HUES64 (cell line): ENCODE measurements at regions not wholly inside any gene's neighbourhood (a gene's known extent, or its start where the extent isn't known, plus 50 kb on each side); places are given as distances from the start of the nearest gene placed in this dataset.

Source experiments
- H3K27ac ChIP-seq: 2 replicates; pipeline ENCODE4 v1.7.0; 2013; ENCODE audit warnings: low read depth, low read length, inconsistent platforms
- H3K27me3 ChIP-seq: 2 replicates; pipeline ENCODE4 v1.6.1; 2013; ENCODE audit warnings: mild to moderate bottlenecking, low read length; ENCODE audit not compliant: insufficient read depth
- H3K36me3 ChIP-seq: 2 replicates; pipeline ENCODE4 v1.6.1; 2013; ENCODE audit warnings: mild to moderate bottlenecking, low read length; ENCODE audit not compliant: insufficient read depth
- H3K4me1 ChIP-seq: 2 replicates; pipeline ENCODE4 v1.6.1; 2013; ENCODE audit warnings: mild to moderate bottlenecking, low read length, moderate library complexity; ENCODE audit not compliant: insufficient read depth
- H3K4me3 ChIP-seq: 2 replicates; pipeline ENCODE4 v1.5.1; 2013; ENCODE audit warnings: mild to moderate bottlenecking, low read length, moderate library complexity
- H3K9ac ChIP-seq: 2 replicates; pipeline ENCODE4 v1.6.1; 2013; ENCODE audit warnings: mild to moderate bottlenecking, low read depth, low read length
- H3K9me3 ChIP-seq: 2 replicates; pipeline ENCODE4 v1.6.1; 2013; ENCODE audit warnings: low read depth, low read length; ENCODE audit not compliant: insufficient read depth
- WGBS: fragments of 150-250, 120-280 bp; methylation state at CpG from one replicate; pipeline ENCODE4 v1.1.7; 2013; ENCODE audit warnings: missing lambda C conversion rate; 5-methylcytosine and 5-hydroxymethylcytosine counted together

- H3K9ac ChIP-seq: no peak overlapping the region
- 93% methylated on average over 4 of the region's 6 CpGs for WGBS
- no peaks in the 10 kb centered on the region for H3K9me3 ChIP-seq
- H3K27me3 ChIP-seq: no peaks in the 10 kb centered on the region
- H3K27ac ChIP-seq: no peak overlapping the region
- H3K36me3 ChIP-seq: no peaks in the 10 kb centered on the region
- no peaks in the 10 kb centered on the region for H3K4me1 ChIP-seq
- no peak overlapping the region for H3K4me3 ChIP-seq
Measured at GRCh38 chr6:137737836-137738596, 129.0 kb upstream of the TNFAIP3 start.

GRCh38 chr6:137738931-137739504 is 128.0 kb upstream of the TNFAIP3 start:
- H3K27ac ChIP-seq: no peak overlapping the region
- no peaks in the 10 kb centered on the region for H3K27me3 ChIP-seq
- 89% methylated on average over 3 of the region's 4 CpGs for WGBS
- H3K36me3 ChIP-seq: no peaks in the 10 kb centered on the region
- no peak overlapping the region for H3K4me3 ChIP-seq
- no peak overlapping the region for H3K9ac ChIP-seq
- H3K9me3 ChIP-seq: no peaks in the 10 kb centered on the region
- no peaks in the 10 kb centered on the region for H3K4me1 ChIP-seq

GRCh38 chr6:137739544-137739943 is 127.5 kb upstream of the TNFAIP3 start:
- Histone ChIP-seq H3K36me3 (no peaks in the 10 kb centered on the region), H3K9ac (no peak overlapping the region), H3K4me1 (no peaks in the 10 kb centered on the region), H3K4me3 (no peak overlapping the region), H3K27ac (no peak overlapping the region), H3K9me3 (no peaks in the 10 kb centered on the region), H3K27me3 (no peaks in the 10 kb centered on the region)
- WGBS: 94% methylated on average over 5 of the region's 5 CpGs

GRCh38 chr6:137740091-137740755 is 126.8 kb upstream of the TNFAIP3 start:
- no peak overlapping the region for H3K9ac ChIP-seq
- no peaks in the 10 kb centered on the region for H3K9me3 ChIP-seq
- H3K36me3 ChIP-seq: no peaks in the 10 kb centered on the region
- H3K4me1 ChIP-seq: no peaks in the 10 kb centered on the region
- no peak overlapping the region for H3K27ac ChIP-seq
- no peaks in the 10 kb centered on the region for H3K27me3 ChIP-seq
- H3K4me3 ChIP-seq: no peak overlapping the region
- 95% methylated on average over 7 of the region's 7 CpGs for WGBS

- H3K27ac ChIP-seq: no peak overlapping the region
- H3K9me3 ChIP-seq: no peaks in the 10 kb centered on the region
- H3K4me1 ChIP-seq: no peaks in the 10 kb centered on the region
- H3K36me3 ChIP-seq: no peaks in the 10 kb centered on the region
- WGBS: 75% methylated on average over 10 of the region's 10 CpGs
- no peak overlapping the region for H3K4me3 ChIP-seq
- H3K9ac ChIP-seq: no peak overlapping the region
- no peaks in the 10 kb centered on the region for H3K27me3 ChIP-seq
Measured at GRCh38 chr6:137740967-137741761, 125.9 kb upstream of the TNFAIP3 start.

GRCh38 chr6:137743493-137743892 is 123.6 kb upstream of the TNFAIP3 start:
- H3K27ac ChIP-seq: no peak overlapping the region
- WGBS: 92% methylated on average over 4 of the region's 4 CpGs
- no peaks in the 10 kb centered on the region for H3K9me3 ChIP-seq
- H3K27me3 ChIP-seq: no peaks in the 10 kb centered on the region
- H3K4me1 ChIP-seq: no peaks in the 10 kb centered on the region
- H3K36me3 ChIP-seq: no peaks in the 10 kb centered on the region
- no peak overlapping the region for H3K4me3 ChIP-seq
- no peak overlapping the region for H3K9ac ChIP-seq

GRCh38 chr6:137744877-137745276 is 122.2 kb upstream of the TNFAIP3 start:
- Histone ChIP-seq H3K4me1 (no peaks in the 10 kb centered on the region), H3K27me3 (no peaks in the 10 kb centered on the region), H3K9ac (no peak overlapping the region), H3K4me3 (no peak overlapping the region), H3K36me3 (no peaks in the 10 kb centered on the region), H3K27ac (no peak overlapping the region), H3K9me3 (no peaks in the 10 kb centered on the region)
- WGBS: 93% methylated on average over 3 of the region's 3 CpGs

GRCh38 chr6:137745321-137745720 is 121.7 kb upstream of the TNFAIP3 start:
- Histone ChIP-seq H3K27ac (no peak overlapping the region), H3K9me3 (no peaks in the 10 kb centered on the region), H3K36me3 (no peaks in the 10 kb centered on the region), H3K9ac (no peak overlapping the region), H3K27me3 (no peaks in the 10 kb centered on the region), H3K4me3 (no peak overlapping the region), H3K4me1 (no peaks in the 10 kb centered on the region)
- WGBS: 60% methylated on average over 1 of the region's 1 CpG

GRCh38 chr6:137746264-137746663 is 120.8 kb upstream of the TNFAIP3 start:
- Histone ChIP-seq H3K9ac (no peak overlapping the region), H3K4me3 (no peak overlapping the region), H3K36me3 (no peaks in the 10 kb centered on the region), H3K27ac (no peak overlapping the region), H3K9me3 (no peaks in the 10 kb centered on the region), H3K4me1 (no peaks in the 10 kb centered on the region), H3K27me3 (no peaks in the 10 kb centered on the region)
- WGBS: 100% methylated on average over 2 of the region's 2 CpGs

GRCh38 chr6:137749696-137750211 is 117.3 kb upstream of the TNFAIP3 start:
- H3K4me3 ChIP-seq: no peak overlapping the region
- no peaks in the 10 kb centered on the region for H3K9me3 ChIP-seq
- no peaks in the 10 kb centered on the region for H3K27me3 ChIP-seq
- H3K27ac ChIP-seq: no peak overlapping the region
- H3K4me1 ChIP-seq: no peaks in the 10 kb centered on the region
- WGBS: 84% methylated on average over 8 of the region's 8 CpGs
- H3K36me3 ChIP-seq: no peaks in the 10 kb centered on the region
- no peak overlapping the region for H3K9ac ChIP-seq

GRCh38 chr6:137750297-137750696 is 116.8 kb upstream of the TNFAIP3 start:
- H3K4me1 ChIP-seq: no peaks in the 10 kb centered on the region
- H3K9ac ChIP-seq: no peak overlapping the region
- no peaks in the 10 kb centered on the region for H3K9me3 ChIP-seq
- 95% methylated on average over 5 of the region's 5 CpGs for WGBS
- no peak overlapping the region for H3K27ac ChIP-seq
- no peaks in the 10 kb centered on the region for H3K36me3 ChIP-seq
- no peak overlapping the region for H3K4me3 ChIP-seq
- H3K27me3 ChIP-seq: no peaks in the 10 kb centered on the region
